PFSK-1 (cell line): ENCODE measurements at regions not wholly inside any gene's neighbourhood (a gene's known extent, or its start where the extent isn't known, plus 50 kb on each side); places are given as distances from the start of the nearest gene placed in this dataset.

ENCODE experiments used
- FOXP2 ChIP-seq: optimal IDR thresholded peaks from 2 replicates; pipeline ENCODE3; 2011; ENCODE audit warnings: borderline replicate concordance, control low read depth, inconsistent platforms; ENCODE audit not compliant: insufficient read depth; ENCODE audit errors: extremely low read length, extremely low read depth
- POLR2AphosphoS5 ChIP-seq: IDR thresholded peaks from 2 replicates; pipeline ENCODE4 v1.6.1; 2012; ENCODE audit warnings: low read depth, mild to moderate bottlenecking, control low read depth, low read length, moderate library complexity
- REST ChIP-seq, 2 experiments: IDR thresholded peaks; 2 replicates each; pipeline versions ENCODE4 v1.6.1 to v1.8.0; 2011 to 2012; ENCODE audit warnings: low read depth in 2 of 2, low read length in 2 of 2, control low read depth in 1 of 2, inconsistent platforms in 1 of 2, mild to moderate bottlenecking in 1 of 2, moderate library complexity in 1 of 2; ENCODE audit not compliant: insufficient read depth in 1 of 2
- SIN3A ChIP-seq: IDR thresholded peaks from 2 replicates; pipeline ENCODE4 v1.6.1; 2012; ENCODE audit warnings: mild to moderate bottlenecking, low read length, moderate library complexity, borderline replicate concordance; ENCODE audit not compliant: insufficient read depth
- TAF1 ChIP-seq: IDR thresholded peaks from 2 replicates; pipeline ENCODE4 v1.6.1; 2012; ENCODE audit warnings: low read length, control low read depth, borderline replicate concordance; ENCODE audit not compliant: insufficient read depth

- TF ChIP-seq REST (IDR thresholded peaks at IDR 0.05; ENCODE audit: insufficient read depth in 1 of 2, low read depth in 2 of 2, low read length in 2 of 2): no peak
Observed at GRCh38 chr5:74183041-74183440, 457.5 kb downstream of the ENC1 start.

GRCh38 chr5:74182603-74183002 is 457.9 kb downstream of the ENC1 start:
- TF ChIP-seq SIN3A (no peak), FOXP2 (no peak), REST (IDR thresholded peaks at IDR 0.05; ENCODE audit: insufficient read depth in 1 of 2, low read depth in 2 of 2, low read length in 2 of 2) (no peak), TAF1 (no peak), POLR2AphosphoS5 (no peak)

GRCh38 chr5:74179701-74180100 is 460.8 kb downstream of the ENC1 start:
- TF ChIP-seq REST (IDR thresholded peaks at IDR 0.05; ENCODE audit: insufficient read depth in 1 of 2, low read depth in 2 of 2, low read length in 2 of 2) (no peak), SIN3A (no peak), FOXP2 (no peak), TAF1 (no peak), POLR2AphosphoS5 (no peak)

GRCh38 chr5:74179179-74179578 is 461.3 kb downstream of the ENC1 start:
- TF ChIP-seq POLR2AphosphoS5: no peak

- TF ChIP-seq POLR2AphosphoS5 (no peak), FOXP2 (no peak), REST (IDR thresholded peaks at IDR 0.05; ENCODE audit: insufficient read depth in 1 of 2, low read depth in 2 of 2, low read length in 2 of 2) (no peak), TAF1 (no peak), SIN3A (no peak)
Observed at GRCh38 chr5:74177961-74178360, 462.6 kb downstream of the ENC1 start.

- TF ChIP-seq REST (IDR thresholded peaks at IDR 0.05; ENCODE audit: insufficient read depth in 1 of 2, low read depth in 2 of 2, low read length in 2 of 2): no peak
- TF ChIP-seq SIN3A: no peak
- TF ChIP-seq FOXP2: no peak
- TF ChIP-seq POLR2AphosphoS5: no peak
- no peak for TF ChIP-seq TAF1
Observed at GRCh38 chr5:74174366-74174765, 466.2 kb downstream of the ENC1 start.
